GM12892 (cell line): ENCODE measurements at regions not wholly inside any gene's neighbourhood (a gene's known extent, or its start where the extent isn't known, plus 50 kb on each side); places are given as distances from the start of the nearest gene placed in this dataset.

Source experiments
- POLR2A ChIP-seq: IDR thresholded peaks from 2 replicates; pipeline ENCODE4 v1.6.1; 2011; ENCODE audit warnings: low read depth, low read length, control low read depth
- POLR2AphosphoS5 ChIP-seq: IDR thresholded peaks from 2 replicates; pipeline ENCODE4 v1.6.1; 2011; ENCODE audit warnings: low read depth, low read length, control low read depth
- TAF1 ChIP-seq: IDR thresholded peaks from 2 replicates; pipeline ENCODE4 v1.6.1; 2011; ENCODE audit warnings: low read depth, mild to moderate bottlenecking, control low read depth, low read length, borderline replicate concordance

DNA sequence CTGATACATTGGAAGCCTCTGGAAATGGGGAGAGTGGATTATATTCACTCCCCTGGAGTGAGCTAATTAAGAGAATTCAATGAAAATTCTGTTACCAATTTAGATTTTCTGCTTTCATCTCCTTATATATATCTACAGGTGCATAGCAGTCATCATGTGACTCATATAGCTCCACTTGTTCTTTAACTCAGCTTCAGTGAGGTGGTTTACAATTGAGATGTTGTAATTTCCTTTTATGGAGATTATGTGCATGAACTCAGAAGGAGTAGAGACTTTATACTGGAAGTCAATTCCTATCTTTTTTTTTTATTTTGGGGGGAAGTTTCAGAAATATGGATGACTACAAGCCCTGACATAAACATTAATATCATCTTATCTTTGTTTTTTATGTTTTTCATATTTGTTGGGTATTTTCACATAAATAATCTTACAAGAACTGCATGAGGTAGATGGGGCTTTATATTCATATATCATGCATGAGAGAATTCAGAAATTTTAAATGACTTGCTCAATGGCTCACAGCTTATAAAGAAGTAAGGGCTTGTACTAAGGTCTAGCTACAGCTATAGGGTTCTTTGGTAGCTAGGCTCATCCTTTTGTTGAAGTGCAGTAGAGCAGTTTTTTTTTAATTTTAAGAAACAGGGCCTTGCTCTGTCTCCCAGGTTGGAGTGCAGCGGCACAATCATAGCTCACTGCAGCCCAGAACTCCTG, 92.3 kb upstream of the SCAF11 start:
- TF ChIP-seq POLR2AphosphoS5 = no peak
- TF ChIP-seq POLR2A = no peak
- TF ChIP-seq TAF1 = no peak
